ENCODE measurements at regions not wholly inside any gene's neighbourhood (a gene's known extent, or its start where the extent isn't known, plus 50 kb on each side); places are given as distances from the start of the nearest gene placed in this dataset.
"Not testable (repeated sequence)": the region's sequence is repeated elsewhere in the genome, so short reads cannot be mapped to it uniquely, and the experiment has no call there.

- TF ChIP-seq, protein P1, sequence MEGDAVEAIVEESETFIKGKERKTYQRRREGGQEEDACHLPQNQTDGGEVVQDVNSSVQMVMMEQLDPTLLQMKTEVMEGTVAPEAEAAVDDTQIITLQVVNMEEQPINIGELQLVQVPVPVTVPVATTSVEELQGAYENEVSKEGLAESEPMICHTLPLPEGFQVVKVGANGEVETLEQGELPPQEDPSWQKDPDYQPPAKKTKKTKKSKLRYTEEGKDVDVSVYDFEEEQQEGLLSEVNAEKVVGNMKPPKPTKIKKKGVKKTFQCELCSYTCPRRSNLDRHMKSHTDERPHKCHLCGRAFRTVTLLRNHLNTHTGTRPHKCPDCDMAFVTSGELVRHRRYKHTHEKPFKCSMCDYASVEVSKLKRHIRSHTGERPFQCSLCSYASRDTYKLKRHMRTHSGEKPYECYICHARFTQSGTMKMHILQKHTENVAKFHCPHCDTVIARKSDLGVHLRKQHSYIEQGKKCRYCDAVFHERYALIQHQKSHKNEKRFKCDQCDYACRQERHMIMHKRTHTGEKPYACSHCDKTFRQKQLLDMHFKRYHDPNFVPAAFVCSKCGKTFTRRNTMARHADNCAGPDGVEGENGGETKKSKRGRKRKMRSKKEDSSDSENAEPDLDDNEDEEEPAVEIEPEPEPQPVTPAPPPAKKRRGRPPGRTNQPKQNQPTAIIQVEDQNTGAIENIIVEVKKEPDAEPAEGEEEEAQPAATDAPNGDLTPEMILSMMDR (conservative IDR thresholded peaks at IDR 0.05; ENCODE audit: low read depth, low read length), result peak; percentile 46
- DNase-seq (ENCODE audit: low read depth), result no peak
These were observed 204.9 kb downstream of the SMARCA1 start for GRCh38 chrX:129318375-129318774.

DNA sequence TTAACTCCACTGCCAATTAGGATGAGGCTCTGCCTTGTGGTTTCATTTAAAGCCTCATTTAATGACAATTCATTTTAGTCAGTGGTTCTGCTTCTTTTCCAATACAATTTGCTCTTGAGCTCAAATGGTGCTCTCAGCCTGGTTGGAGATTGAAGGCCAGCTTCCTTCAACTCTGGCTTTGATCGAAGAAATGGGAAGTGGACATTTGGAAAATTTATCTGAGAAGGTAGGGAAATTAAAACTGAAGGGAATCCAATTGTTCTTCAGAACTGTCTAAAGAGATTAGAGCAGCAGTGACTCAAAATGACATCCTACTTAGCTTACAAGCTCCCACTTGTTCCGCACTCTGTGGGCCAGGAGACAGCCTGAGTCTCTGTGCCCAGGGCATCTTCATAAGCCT is 206.8 kb downstream of the SMARCA1 start:
- TF ChIP-seq, protein P1 (conservative IDR thresholded peaks at IDR 0.05; ENCODE audit: low read depth, low read length), result no peak
- H3K4me3 ChIP-seq (ENCODE audit: low read length), result no peak overlapping the region
- no peak for DNase-seq (ENCODE audit: low read depth)

More at GRCh38 chrX:129318375-129318774, 204.9 kb downstream of the SMARCA1 start:
- no peak overlapping the region for H3K4me3 ChIP-seq (ENCODE audit: low read length)

- TF ChIP-seq, protein P1 (conservative IDR thresholded peaks at IDR 0.05; ENCODE audit: low read depth, low read length), result no peak
- DNase-seq (ENCODE audit: low read depth), result no peak
- H3K4me3 ChIP-seq (ENCODE audit: low read length), result no peak overlapping the region
These were observed 213.3 kb downstream of the SMARCA1 start for GRCh38 chrX:129310000-129310399.

DNA sequence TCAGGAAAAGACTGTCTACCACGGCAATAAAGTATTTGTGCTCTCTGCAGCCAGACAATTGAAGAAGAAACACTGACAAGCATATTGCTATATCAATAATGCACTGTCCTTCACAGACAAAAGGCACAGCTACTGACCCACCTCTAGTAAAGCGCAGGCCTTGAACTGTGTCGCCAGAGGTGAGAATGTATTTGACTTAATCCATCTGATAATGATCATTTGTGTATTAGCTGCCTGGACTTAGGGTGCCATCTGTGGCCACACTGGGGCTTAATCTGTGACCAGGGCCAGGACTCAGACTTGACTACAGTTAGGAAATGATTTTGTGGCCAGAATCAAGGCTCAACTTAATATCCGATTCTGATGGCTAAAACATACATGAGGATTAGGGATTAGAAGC is 260.4 kb downstream of the SMARCA1 start:
- TF ChIP-seq, protein P1 (conservative IDR thresholded peaks at IDR 0.05; ENCODE audit: low read depth, low read length), result no peak
- DNase-seq (ENCODE audit: low read depth), result no peak
- H3K4me3 ChIP-seq (ENCODE audit: low read length), result no peak overlapping the region

DNA sequence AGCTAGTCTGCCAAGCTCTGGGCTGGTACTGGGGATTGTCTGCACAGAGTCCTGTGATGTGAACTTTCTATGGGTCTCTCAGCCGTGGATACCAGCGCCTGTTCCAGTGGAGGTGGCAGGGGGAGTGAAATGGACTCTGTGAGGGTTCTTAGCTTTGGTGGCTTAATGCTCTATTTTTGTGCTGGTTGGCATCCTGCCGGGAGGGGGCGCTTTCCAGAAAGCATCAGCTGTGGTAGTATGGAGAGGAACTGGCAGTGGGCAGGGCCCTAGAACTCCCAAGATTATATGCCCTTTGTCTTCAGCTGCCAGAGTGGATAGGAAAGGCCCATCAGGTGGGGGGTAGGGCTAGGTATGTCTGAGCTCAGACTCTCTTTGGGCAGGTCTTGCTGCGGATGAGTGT is 267.8 kb downstream of the SMARCA1 start:
- DNase-seq (ENCODE audit: low read depth); H3K4me3 ChIP-seq (ENCODE audit: low read length): not testable (repeated sequence)

GRCh38 chrX:129249563-129249962 is 273.7 kb downstream of the SMARCA1 start:
- no peak for DNase-seq (ENCODE audit: low read depth)
- TF ChIP-seq, protein P1 (conservative IDR thresholded peaks at IDR 0.05; ENCODE audit: low read depth, low read length), result no peak

DNA sequence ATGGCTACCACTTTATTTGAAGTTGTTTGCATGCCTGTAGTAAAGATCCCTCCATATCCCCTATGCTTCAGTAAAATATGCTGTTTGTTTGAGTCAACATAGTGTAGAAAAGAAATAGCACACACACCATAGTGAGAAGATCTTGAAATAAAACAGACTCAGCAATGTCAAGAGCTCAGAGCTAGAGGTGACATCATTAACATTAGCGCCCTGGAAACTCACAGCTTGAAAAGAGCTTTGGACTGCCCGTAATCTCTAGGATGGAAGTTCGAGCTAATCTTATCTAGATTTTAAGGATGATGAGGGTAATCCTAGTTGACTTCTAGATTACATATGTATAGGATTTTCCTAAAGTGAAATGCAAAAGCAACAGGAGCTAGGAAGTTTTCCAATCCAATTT is 275.6 kb downstream of the SMARCA1 start:
- H3K4me3 ChIP-seq (ENCODE audit: low read length), result no peak overlapping the region
- TF ChIP-seq, protein P1 (conservative IDR thresholded peaks at IDR 0.05; ENCODE audit: low read depth, low read length), result no peak
- DNase-seq (ENCODE audit: low read depth), result no peak

More at GRCh38 chrX:129249563-129249962, 273.7 kb downstream of the SMARCA1 start:
- no peak overlapping the region for H3K4me3 ChIP-seq (ENCODE audit: low read length)

- peak; percentile 3 for DNase-seq (ENCODE audit: low read depth)
- H3K4me3 ChIP-seq (ENCODE audit: low read length), result no peak overlapping the region
- TF ChIP-seq, protein P1 (conservative IDR thresholded peaks at IDR 0.05; ENCODE audit: low read depth, low read length), result no peak
These were observed 283.9 kb downstream of the SMARCA1 start for GRCh38 chrX:129239371-129239770.

Data from retinal pigment epithelial cell (primary cell).